Panc1 (cell line): ENCODE measurements at regions not wholly inside any gene's neighbourhood (a gene's known extent, or its start where the extent isn't known, plus 50 kb on each side); places are given as distances from the start of the nearest gene placed in this dataset.

Experiments used
- ATAC-seq: fragments of 200-7000 bp; cut with Tn5 transposase; 2 replicates; pipeline ENCODE4 v1.9.1; 2020; ENCODE audit warnings: mild to moderate bottlenecking, moderate library complexity
- BruUV-seq: library from RNA; stranded (reverse); fragments of 400-500 nt; replicated peaks from 2 replicates; lab custom pipeline; 2021; lab: Mats Ljungman, UMichigan
- CTCF ChIA-PET: fragments of 300-600 bp; sonication (Branson Sonifier 250); formaldehyde crosslinking; loops from one replicate; lab custom pipeline; 2022; ENCODE audit warnings: antibody characterized with exemption; lab: Charles Lee
- POLR2A ChIA-PET: fragments of 300-600 bp; sonication (Branson Sonifier 250); formaldehyde crosslinking; loops from one replicate; lab custom pipeline; 2022; ENCODE audit warnings: antibody characterized with exemption; lab: Charles Lee
- DNase-seq: peaks from one replicate; pipeline ENCODE4 v3.0.0-alpha.2; 2010; ENCODE audit warnings: low read depth, low spot score
- H3K27ac ChIP-seq: 2 replicates; pipeline ENCODE4 v1.5.1; 2011; ENCODE audit warnings: mild to moderate bottlenecking, low read length, inconsistent platforms
- H3K27me3 ChIP-seq: fragments of 200-500 bp; sonication (Bioruptor generic); 2 replicates; pipeline ENCODE4 v1.6.0; 2014; ENCODE audit warnings: low read length, inconsistent platforms; ENCODE audit not compliant: control insufficient read depth, insufficient read depth
- H3K36me3 ChIP-seq: fragments of 200-500 bp; sonication (Bioruptor generic); 2 replicates; pipeline ENCODE4 v1.5.1; 2014; ENCODE audit warnings: inconsistent platforms, mild to moderate bottlenecking, low read length, moderate library complexity; ENCODE audit not compliant: control insufficient read depth, insufficient read depth
- H3K4me1 ChIP-seq: 2 replicates; pipeline ENCODE4 v1.5.1; 2011; ENCODE audit warnings: inconsistent platforms, mild to moderate bottlenecking, low read length, moderate library complexity; ENCODE audit not compliant: control insufficient read depth, insufficient read depth
- H3K4me3 ChIP-seq, 2 experiments: 2 replicates each; pipeline ENCODE4 v1.5.1; 2011 to 2012; ENCODE audit warnings: low read depth in 2 of 2, low read length in 2 of 2, mild to moderate bottlenecking in 2 of 2, inconsistent platforms in 1 of 2, moderate library complexity in 1 of 2
- H3K9me3 ChIP-seq: fragments of 200-500 bp; sonication (Bioruptor generic); 2 replicates; pipeline ENCODE4 v1.5.1; 2014; ENCODE audit warnings: low read depth, mild to moderate bottlenecking, inconsistent platforms, low read length, moderate library complexity; ENCODE audit not compliant: control insufficient read depth, insufficient read depth
- CTCF ChIP-seq: fragments of 450-650 bp; IDR thresholded peaks from 2 replicates; pipeline ENCODE4 v1.5.1; 2017; ENCODE audit warnings: mild to moderate bottlenecking
- POLR2AphosphoS5 ChIP-seq: IDR thresholded peaks from 2 replicates; pipeline ENCODE4 v1.6.1; 2012; ENCODE audit warnings: mild to moderate bottlenecking, low read depth, low read length, moderate library complexity
- REST ChIP-seq, 2 experiments: IDR thresholded peaks; 2 replicates each; pipeline ENCODE4 v1.6.1; 2011 to 2012; ENCODE audit warnings: low read depth in 2 of 2, control low read depth in 1 of 2, low read length in 1 of 2, mild to moderate bottlenecking in 1 of 2, moderate library complexity in 1 of 2; ENCODE audit not compliant: insufficient read depth in 1 of 2
- SIN3A ChIP-seq: IDR thresholded peaks from 2 replicates; pipeline ENCODE4 v1.6.1; 2012; ENCODE audit warnings: low read depth, mild to moderate bottlenecking, low read length, moderate library complexity, borderline replicate concordance; ENCODE audit not compliant: insufficient read depth
- TCF7L2 ChIP-seq: IDR thresholded peaks from 2 replicates; pipeline ENCODE4 v1.6.1; 2011; ENCODE audit warnings: mild to moderate bottlenecking, low read depth, low read length, inconsistent platforms
- in situ Hi-C: cut with HindIII; loops from 2 replicates; pipeline ENCODE4 v1.10.0; 2016; ENCODE audit warnings: low sequenced_read_pairs, low pct_unique_long_range_greater_than_20kb
- intact Hi-C: fragments of 100-400 bp; cut with micrococcal nuclease; formaldehyde crosslinking; loops from one replicate; pipeline ENCODE4 v1.10.0; 2022; ENCODE audit not compliant: unreplicated experiment

GRCh38 chr21:25405984-25406383 is 201.3 kb downstream of the MRPL39 start:
- DNase-seq (no peak), ATAC-seq (no peak)
- ChIA-PET CTCF (no interaction called here), POLR2A (no interaction called here)
- H3K4me3 ChIP-seq = no peak overlapping the region
- H3K27me3 ChIP-seq = no peaks in the 10 kb centered on the region
- no peaks in the 10 kb centered on the region for H3K9me3 ChIP-seq
- H3K27ac ChIP-seq = no peak overlapping the region
- intact Hi-C loops = no loop called here
- no peaks in the 10 kb centered on the region for H3K36me3 ChIP-seq
- no peak for TF ChIP-seq TCF7L2
- no peak for TF ChIP-seq REST (IDR thresholded peaks at IDR 0.05; ENCODE audit: insufficient read depth in 1 of 2, low read depth in 2 of 2, low read length in 1 of 2)
- TF ChIP-seq SIN3A = no peak
- TF ChIP-seq CTCF = no peak
- TF ChIP-seq POLR2AphosphoS5 = no peak
- no TSS peak for BruUV-seq
- no peaks in the 10 kb centered on the region for H3K4me1 ChIP-seq
- in situ Hi-C loops = no loop called here

GRCh38 chr21:25402134-25402961 is 204.9 kb downstream of the MRPL39 start:
- ChIA-PET CTCF (no interaction called here), POLR2A (no interaction called here)
- no peak overlapping the region for H3K4me3 ChIP-seq
- no peaks in the 10 kb centered on the region for H3K36me3 ChIP-seq
- intact Hi-C loops = no loop called here
- no peak for TF ChIP-seq SIN3A
- no peak for TF ChIP-seq POLR2AphosphoS5
- no peak for TF ChIP-seq CTCF
- no peak for TF ChIP-seq TCF7L2
- no peak for TF ChIP-seq REST (IDR thresholded peaks at IDR 0.05; ENCODE audit: insufficient read depth in 1 of 2, low read depth in 2 of 2, low read length in 1 of 2)
- H3K9me3 ChIP-seq = no peaks in the 10 kb centered on the region
- no peak overlapping the region for H3K27ac ChIP-seq
- ATAC-seq (no peak), DNase-seq (no peak)
- BruUV-seq = no TSS peak
- H3K27me3 ChIP-seq = no peaks in the 10 kb centered on the region
- no peaks in the 10 kb centered on the region for H3K4me1 ChIP-seq
- in situ Hi-C loops = no loop called here
